GM12875 (cell line): ENCODE measurements at regions not wholly inside any gene's neighbourhood (a gene's known extent, or its start where the extent isn't known, plus 50 kb on each side); places are given as distances from the start of the nearest gene placed in this dataset.

ENCODE experiments used
- H3K4me3 ChIP-seq: one replicate; pipeline ENCODE4 v1.5.1; 2011; ENCODE audit warnings: low read depth, low read length, control low read depth
- TF ChIP-seq, protein P1 (sequence below): IDR thresholded peaks from 2 replicates; pipeline ENCODE4 v1.5.1; 2011; ENCODE audit warnings: low read depth, mild to moderate bottlenecking, control low read depth, inconsistent platforms, low read length, moderate library complexity, borderline replicate concordance; ENCODE audit not compliant: insufficient read depth

DNA sequence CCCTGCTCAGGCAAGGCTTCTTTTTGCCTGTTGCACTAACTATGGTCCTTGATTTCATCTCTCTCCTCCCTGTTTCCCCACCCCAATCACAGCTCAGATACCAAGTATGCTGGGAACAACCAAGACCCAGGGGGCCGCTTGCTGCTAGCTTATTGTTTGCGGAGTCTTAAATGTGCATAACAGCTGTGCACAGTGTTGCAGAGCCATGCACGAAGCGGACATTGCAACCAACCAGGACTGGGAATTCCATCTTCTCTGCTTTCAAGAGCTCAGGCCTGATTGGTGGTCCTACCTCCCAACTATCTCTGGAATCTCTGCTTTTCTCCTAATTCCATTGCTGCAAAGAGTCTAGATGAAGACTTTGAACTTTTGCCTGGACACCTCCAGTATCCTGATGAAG, 281.3 kb upstream of the TNRC6C start:
- H3K4me3 ChIP-seq: no peak overlapping the region
- TF ChIP-seq, protein P1, sequence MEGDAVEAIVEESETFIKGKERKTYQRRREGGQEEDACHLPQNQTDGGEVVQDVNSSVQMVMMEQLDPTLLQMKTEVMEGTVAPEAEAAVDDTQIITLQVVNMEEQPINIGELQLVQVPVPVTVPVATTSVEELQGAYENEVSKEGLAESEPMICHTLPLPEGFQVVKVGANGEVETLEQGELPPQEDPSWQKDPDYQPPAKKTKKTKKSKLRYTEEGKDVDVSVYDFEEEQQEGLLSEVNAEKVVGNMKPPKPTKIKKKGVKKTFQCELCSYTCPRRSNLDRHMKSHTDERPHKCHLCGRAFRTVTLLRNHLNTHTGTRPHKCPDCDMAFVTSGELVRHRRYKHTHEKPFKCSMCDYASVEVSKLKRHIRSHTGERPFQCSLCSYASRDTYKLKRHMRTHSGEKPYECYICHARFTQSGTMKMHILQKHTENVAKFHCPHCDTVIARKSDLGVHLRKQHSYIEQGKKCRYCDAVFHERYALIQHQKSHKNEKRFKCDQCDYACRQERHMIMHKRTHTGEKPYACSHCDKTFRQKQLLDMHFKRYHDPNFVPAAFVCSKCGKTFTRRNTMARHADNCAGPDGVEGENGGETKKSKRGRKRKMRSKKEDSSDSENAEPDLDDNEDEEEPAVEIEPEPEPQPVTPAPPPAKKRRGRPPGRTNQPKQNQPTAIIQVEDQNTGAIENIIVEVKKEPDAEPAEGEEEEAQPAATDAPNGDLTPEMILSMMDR: no peak

DNA sequence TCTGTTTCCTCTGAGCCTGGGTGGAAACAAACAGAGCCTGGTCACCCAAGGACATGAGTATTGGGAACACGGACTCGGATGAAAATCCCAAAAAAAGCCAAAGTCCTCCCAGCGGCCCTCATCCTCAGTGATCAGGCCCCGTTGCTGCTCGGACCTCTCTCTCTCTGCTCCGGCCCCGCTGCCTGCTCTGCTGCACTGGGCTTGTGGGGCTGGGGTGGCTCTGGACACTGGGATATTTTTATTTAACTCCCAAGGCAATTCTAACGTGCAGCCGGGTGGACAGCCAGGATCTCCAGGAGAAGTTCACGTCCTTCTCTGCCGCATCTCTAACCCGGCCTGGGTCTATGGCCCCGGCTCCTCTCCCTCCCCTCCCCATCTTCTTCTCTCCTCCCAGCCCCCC, 280.9 kb upstream of the TNRC6C start:
- TF ChIP-seq, protein P1: no peak
- H3K4me3 ChIP-seq: no peak overlapping the region

DNA sequence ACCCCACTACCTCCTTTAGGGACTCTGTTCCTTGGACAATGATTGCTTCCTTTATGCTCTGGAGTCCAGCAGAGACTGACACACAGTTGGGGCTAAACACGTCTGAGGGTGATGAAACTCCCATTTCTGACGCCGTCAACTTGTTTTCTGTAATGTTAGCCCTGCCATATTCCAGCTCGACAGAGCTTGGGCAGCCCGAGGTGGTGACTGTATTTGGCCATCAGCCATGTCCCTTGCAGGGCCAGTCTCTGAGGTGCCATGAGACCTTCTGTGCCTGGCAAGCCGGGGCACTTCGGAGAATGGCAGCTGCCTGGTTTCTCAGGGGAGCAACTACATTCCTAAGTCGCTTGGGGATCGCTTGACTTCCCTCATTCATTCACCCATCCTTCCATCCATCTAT, 278.9 kb upstream of the TNRC6C start:
- no peak overlapping the region for H3K4me3 ChIP-seq
- TF ChIP-seq, protein P1: no peak

DNA sequence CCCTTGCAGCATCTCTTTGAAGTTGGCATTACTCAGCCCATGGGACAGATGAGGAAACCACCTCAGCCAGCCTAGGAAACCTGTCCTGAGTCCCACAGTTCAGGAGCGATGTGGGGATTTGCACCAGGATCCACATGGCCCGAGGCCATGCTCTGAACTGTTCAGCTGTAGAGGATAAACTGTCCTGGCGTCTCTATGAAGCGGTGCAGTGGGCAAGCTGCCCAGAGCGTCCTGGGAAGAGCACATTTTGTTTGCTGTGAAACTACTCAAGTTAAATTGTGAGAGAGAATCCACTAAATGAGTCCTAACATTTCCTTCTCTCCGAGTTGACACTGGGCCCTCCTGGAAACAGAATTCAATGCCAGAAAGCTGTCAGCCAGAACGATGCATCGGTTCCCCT, 276.6 kb upstream of the TNRC6C start:
- TF ChIP-seq, protein P1: no peak
- no peak overlapping the region for H3K4me3 ChIP-seq

DNA sequence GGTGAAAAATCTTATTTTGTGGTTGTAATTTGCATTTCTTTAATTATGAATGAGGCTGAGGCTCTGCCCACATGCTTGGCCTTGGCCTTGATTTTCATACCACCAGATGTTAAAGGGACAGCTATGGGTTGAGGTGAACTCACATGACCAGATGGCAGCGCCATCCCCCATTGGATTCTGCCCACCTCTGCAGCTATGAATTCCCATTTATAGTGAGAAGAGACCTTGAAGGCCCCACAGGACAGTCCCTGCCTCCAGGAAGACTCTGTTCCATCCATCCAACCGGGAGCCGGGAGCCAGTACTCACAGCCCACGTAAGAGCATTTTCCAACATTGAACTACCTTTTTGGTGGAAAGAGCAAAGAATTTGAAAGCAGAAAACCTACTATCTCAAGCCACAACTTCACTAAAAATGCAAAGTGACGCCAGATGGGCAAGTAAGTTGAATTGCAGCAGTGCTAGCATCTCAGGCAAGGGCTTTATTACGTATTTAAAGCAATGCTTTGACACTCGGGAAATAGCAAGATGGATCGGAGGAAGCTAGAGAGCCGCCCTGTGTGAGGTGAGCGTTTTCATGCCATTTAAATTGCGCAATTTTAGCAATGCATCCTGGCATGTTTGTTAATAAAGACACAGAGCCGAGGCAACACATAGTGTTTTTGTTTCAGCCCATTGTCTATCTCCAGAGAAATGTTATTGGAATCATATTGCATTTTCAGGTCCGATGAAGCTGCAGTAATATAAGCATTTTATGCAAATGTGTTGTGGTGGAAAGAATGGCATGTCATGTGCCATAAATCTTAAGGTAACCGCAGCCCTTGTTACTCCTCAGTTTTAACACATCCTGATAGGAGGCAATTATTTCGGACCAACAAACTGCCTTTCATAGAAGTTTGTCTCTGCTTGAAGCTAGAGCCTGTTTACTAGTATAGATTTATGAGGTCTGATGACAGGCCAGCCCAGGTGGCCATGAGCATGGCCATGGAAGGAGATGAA, 273.4 kb upstream of the TNRC6C start:
- H3K4me3 ChIP-seq: no peak overlapping the region
- TF ChIP-seq, protein P1: no peak

DNA sequence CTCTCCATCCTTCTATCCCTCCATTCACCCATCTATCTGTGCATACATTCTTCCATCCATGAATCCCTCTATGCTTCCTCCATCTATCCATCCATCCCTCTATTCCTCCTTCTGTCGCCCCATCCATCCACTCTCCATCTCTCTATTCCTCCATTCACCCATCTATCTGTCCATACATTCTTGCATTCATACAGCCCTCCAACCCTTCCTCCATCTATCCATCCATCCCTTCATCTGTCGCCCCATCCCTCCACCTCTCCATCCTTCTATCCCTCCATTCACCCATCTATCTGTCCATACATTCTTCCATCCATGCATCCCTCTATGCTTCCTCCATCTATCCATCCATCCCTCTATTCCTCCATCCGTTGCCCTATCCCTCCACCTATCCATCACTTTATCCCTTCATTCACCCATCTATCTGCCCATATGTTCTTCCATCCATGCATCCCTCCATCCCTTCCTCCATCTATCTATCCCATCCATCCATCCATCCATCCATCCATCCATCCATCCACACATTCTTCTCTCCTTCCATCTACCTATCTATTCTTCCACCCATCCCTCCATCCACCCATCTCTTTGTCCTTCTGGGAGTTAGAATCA, 272.5 kb upstream of the TNRC6C start:
- H3K4me3 ChIP-seq: no peak overlapping the region
- TF ChIP-seq, protein P1: no peak
